ENCODE measurements at regions not wholly inside any gene's neighbourhood (a gene's known extent, or its start where the extent isn't known, plus 50 kb on each side); places are given as distances from the start of the nearest gene placed in this dataset.

- TF ChIP-seq CTCF (IDR thresholded peaks at IDR 0.05): no peak
- TF ChIP-seq POLR2A (IDR thresholded peaks at IDR 0.05): no peak
Observed at GRCh38 chr3:87351937-87352336, 75.6 kb upstream of the POU1F1 start.

Data from lower leg skin (tissue), 3 donors.